ENCODE measurements at regions not wholly inside any gene's neighbourhood (a gene's known extent, or its start where the extent isn't known, plus 50 kb on each side); places are given as distances from the start of the nearest gene placed in this dataset.
"Not testable (repeated sequence)": the region's sequence is repeated elsewhere in the genome, so short reads cannot be mapped to it uniquely, and the experiment has no call there.

GRCh38 chr7:73918926-73919693 lies 58.2 kb downstream of the TMEM270 start:
- no peaks in the 10 kb centered on the region for H3K36me3 ChIP-seq (ENCODE audit: control insufficient read depth in 4 of 4, insufficient read depth in 4 of 4, low read length in 3 of 4)
- H3K4me3 ChIP-seq (ENCODE audit: control insufficient read depth in 1 of 7, extremely low read depth in 1 of 7, insufficient read depth in 4 of 7, low read depth in 2 of 7, low read length in 6 of 7), result no peak overlapping the region
- CTCF ChIA-PET, result interaction anchor here (0.9 to 1.1 kb wide), 2 partner anchors 9 to 48 kb away, joined by 3 read pairs; no protein-coding TSS in a partner anchor
- H3K9me3 ChIP-seq (ENCODE audit: control extremely low read depth in 1 of 5, control insufficient read depth in 4 of 5, insufficient read depth in 2 of 5, low read depth in 1 of 5, low read length in 4 of 5), result no peaks in the 10 kb centered on the region
- no peak overlapping the region for H3K27ac ChIP-seq (ENCODE audit: insufficient read depth in 1 of 2, low read depth in 1 of 2, low read length in 2 of 2, poor library complexity in 1 of 2, severe bottlenecking in 2 of 2)
- DNase-seq, result no peak
- POLR2A ChIA-PET, result no interaction called here
- H3K4me1 ChIP-seq (ENCODE audit: control extremely low read depth in 1 of 4, control insufficient read depth in 4 of 4, insufficient read depth in 4 of 4, low read length in 3 of 4), result no peaks in the 10 kb centered on the region
- 98% methylated on average over 13 of the region's 18 CpGs for WGBS (ENCODE audit: insufficient coverage)
- H3K27me3 ChIP-seq (replicated peaks in 2 of 5; ENCODE audit: control insufficient read depth in 4 of 5, insufficient read depth in 5 of 5, low read length in 4 of 5), result no peaks in the 10 kb centered on the region

GRCh38 chr7:73919694-73920375 lies 58.9 kb downstream of the TMEM270 start:
- POLR2A ChIA-PET, result no interaction called here
- Histone ChIP-seq H3K27ac (ENCODE audit: insufficient read depth in 1 of 2, low read depth in 1 of 2, low read length in 2 of 2, poor library complexity in 1 of 2, severe bottlenecking in 2 of 2) (no peak overlapping the region), H3K4me1 (ENCODE audit: control extremely low read depth in 1 of 4, control insufficient read depth in 4 of 4, insufficient read depth in 4 of 4, low read length in 3 of 4) (no peaks in the 10 kb centered on the region), H3K27me3 (replicated peaks in 2 of 5; ENCODE audit: control insufficient read depth in 4 of 5, insufficient read depth in 5 of 5, low read length in 4 of 5) (no peaks in the 10 kb centered on the region), H3K4me3 (ENCODE audit: control insufficient read depth in 1 of 7, extremely low read depth in 1 of 7, insufficient read depth in 4 of 7, low read depth in 2 of 7, low read length in 6 of 7) (no peak overlapping the region), H3K36me3 (ENCODE audit: control insufficient read depth in 4 of 4, insufficient read depth in 4 of 4, low read length in 3 of 4) (no peaks in the 10 kb centered on the region), H3K9me3 (ENCODE audit: control extremely low read depth in 1 of 5, control insufficient read depth in 4 of 5, insufficient read depth in 2 of 5, low read depth in 1 of 5, low read length in 4 of 5) (no peaks in the 10 kb centered on the region)
- WGBS (ENCODE audit: insufficient coverage), result 100% methylated on average over 3 of the region's 9 CpGs
- DNase-seq, result no peak
- CTCF ChIA-PET, result no interaction called here

DNA sequence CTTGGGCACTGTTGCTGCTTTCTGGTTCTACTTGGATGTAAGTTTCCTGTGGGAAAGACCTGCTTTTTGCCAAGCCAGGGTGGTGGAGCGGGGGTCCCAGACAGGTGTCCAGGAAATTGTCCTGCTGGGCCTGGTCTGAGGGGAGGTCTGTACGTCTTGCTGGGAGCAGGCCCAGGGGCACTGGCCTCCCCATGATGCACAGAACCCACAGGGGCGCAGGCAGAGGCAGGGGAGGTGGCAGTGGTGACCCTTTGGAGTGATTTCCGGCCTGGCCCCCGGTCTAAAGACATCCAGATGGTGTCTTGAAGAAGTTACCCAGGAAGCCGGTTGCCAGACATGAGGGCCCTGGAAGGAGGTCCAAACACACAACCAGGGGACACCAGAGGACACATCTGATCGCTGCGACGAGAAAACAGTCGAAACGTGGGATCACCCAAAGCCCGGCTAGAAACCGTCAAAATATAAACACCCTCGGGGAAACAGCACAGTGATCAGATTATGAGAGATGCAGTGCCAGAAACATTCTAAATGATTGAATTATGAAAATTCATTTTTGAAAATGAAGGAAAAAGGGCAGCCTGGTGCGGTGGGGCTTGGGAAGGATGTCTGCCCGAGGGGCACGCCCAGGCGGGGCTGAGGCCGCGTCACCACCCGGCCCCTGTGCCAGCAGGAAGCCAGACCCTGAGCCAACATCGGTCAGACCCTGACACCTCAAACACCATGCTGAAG lies 59.6 kb downstream of the TMEM270 start:
- H3K27ac ChIP-seq (ENCODE audit: insufficient read depth in 1 of 2, low read depth in 1 of 2, low read length in 2 of 2, poor library complexity in 1 of 2, severe bottlenecking in 2 of 2), result no peak overlapping the region
- DNase-seq, result no peak
- H3K9me3 ChIP-seq (ENCODE audit: control extremely low read depth in 1 of 5, control insufficient read depth in 4 of 5, insufficient read depth in 2 of 5, low read depth in 1 of 5, low read length in 4 of 5), result no peaks in the 10 kb centered on the region
- ChIA-PET CTCF (no interaction called here), POLR2A (no interaction called here)
- WGBS (ENCODE audit: insufficient coverage), result 93% methylated on average over 20 of the region's 22 CpGs
- no peak overlapping the region for H3K4me3 ChIP-seq (ENCODE audit: control insufficient read depth in 1 of 7, extremely low read depth in 1 of 7, insufficient read depth in 4 of 7, low read depth in 2 of 7, low read length in 6 of 7)
- no peaks in the 10 kb centered on the region for H3K27me3 ChIP-seq (replicated peaks in 2 of 5; ENCODE audit: control insufficient read depth in 4 of 5, insufficient read depth in 5 of 5, low read length in 4 of 5)
- no peaks in the 10 kb centered on the region for H3K4me1 ChIP-seq (ENCODE audit: control extremely low read depth in 1 of 4, control insufficient read depth in 4 of 4, insufficient read depth in 4 of 4, low read length in 3 of 4)
- no peaks in the 10 kb centered on the region for H3K36me3 ChIP-seq (ENCODE audit: control insufficient read depth in 4 of 4, insufficient read depth in 4 of 4, low read length in 3 of 4)

GRCh38 chr7:73921623-73922528 lies 60.9 kb downstream of the TMEM270 start:
- Histone ChIP-seq H3K27ac (ENCODE audit: insufficient read depth in 1 of 2, low read depth in 1 of 2, low read length in 2 of 2, poor library complexity in 1 of 2, severe bottlenecking in 2 of 2) (no peak overlapping the region), H3K27me3 (replicated peaks in 2 of 5; ENCODE audit: control insufficient read depth in 4 of 5, insufficient read depth in 5 of 5, low read length in 4 of 5) (no peaks in the 10 kb centered on the region), H3K36me3 (ENCODE audit: control insufficient read depth in 4 of 4, insufficient read depth in 4 of 4, low read length in 3 of 4) (no peaks in the 10 kb centered on the region), H3K4me3 (ENCODE audit: control insufficient read depth in 1 of 7, extremely low read depth in 1 of 7, insufficient read depth in 4 of 7, low read depth in 2 of 7, low read length in 6 of 7) (no peak overlapping the region), H3K4me1 (ENCODE audit: control extremely low read depth in 1 of 4, control insufficient read depth in 4 of 4, insufficient read depth in 4 of 4, low read length in 3 of 4) (no peaks in the 10 kb centered on the region), H3K9me3 (ENCODE audit: control extremely low read depth in 1 of 5, control insufficient read depth in 4 of 5, insufficient read depth in 2 of 5, low read depth in 1 of 5, low read length in 4 of 5) (peaks cover 0 to 6% (median 0%) of the 10 kb centered on the region in 5 experiments)
- CTCF ChIA-PET, result interaction anchor here (0.5 to 0.7 kb wide), 2 partner anchors 77 to 97 kb away, joined by 3 to 4 read pairs; no protein-coding TSS in a partner anchor
- no peak for DNase-seq
- 94% methylated on average over 11 of the region's 15 CpGs for WGBS (ENCODE audit: insufficient coverage)
- POLR2A ChIA-PET, result interaction anchor here (0.6 kb wide), 1 partner anchor 59 kb away, joined by 5 read pairs; no protein-coding TSS in a partner anchor

DNA sequence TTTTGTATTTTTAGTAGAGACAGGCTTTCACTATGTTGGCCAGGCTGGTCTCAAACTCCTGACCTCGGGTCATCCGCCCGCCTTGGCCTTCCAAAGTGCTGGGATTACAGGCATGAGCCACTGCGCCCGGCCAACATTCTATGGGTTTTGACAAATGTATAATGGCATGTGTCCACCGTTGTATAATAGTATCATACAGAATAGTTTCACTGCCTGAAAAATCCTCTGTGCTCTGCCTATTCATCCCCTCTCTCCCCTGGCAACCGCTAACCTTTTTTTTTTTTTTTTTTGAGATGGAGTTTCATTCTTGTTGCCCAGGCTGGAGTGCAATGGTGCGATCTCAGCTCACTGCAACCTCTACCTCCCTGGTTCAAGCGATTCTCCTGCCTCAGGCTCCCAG lies 67.7 kb downstream of the TMEM270 start:
- H3K4me3 ChIP-seq (ENCODE audit: control insufficient read depth in 1 of 7, extremely low read depth in 1 of 7, insufficient read depth in 4 of 7, low read depth in 2 of 7, low read length in 6 of 7); H3K4me1 ChIP-seq (ENCODE audit: control extremely low read depth in 1 of 4, control insufficient read depth in 4 of 4, insufficient read depth in 4 of 4, low read length in 3 of 4); H3K36me3 ChIP-seq (ENCODE audit: control insufficient read depth in 4 of 4, insufficient read depth in 4 of 4, low read length in 3 of 4); H3K9me3 ChIP-seq (ENCODE audit: control extremely low read depth in 1 of 5, control insufficient read depth in 4 of 5, insufficient read depth in 2 of 5, low read depth in 1 of 5, low read length in 4 of 5); H3K27me3 ChIP-seq (replicated peaks in 2 of 5; ENCODE audit: control insufficient read depth in 4 of 5, insufficient read depth in 5 of 5, low read length in 4 of 5); H3K27ac ChIP-seq (ENCODE audit: insufficient read depth in 1 of 2, low read depth in 1 of 2, low read length in 2 of 2, poor library complexity in 1 of 2, severe bottlenecking in 2 of 2); DNase-seq; CTCF ChIA-PET; POLR2A ChIA-PET: not testable (repeated sequence)
- 98% methylated on average over 5 of the region's 9 CpGs for WGBS (ENCODE audit: insufficient coverage)

- Histone ChIP-seq H3K36me3 (ENCODE audit: control insufficient read depth in 4 of 4, insufficient read depth in 4 of 4, low read length in 3 of 4) (no peaks in the 10 kb centered on the region), H3K4me1 (ENCODE audit: control extremely low read depth in 1 of 4, control insufficient read depth in 4 of 4, insufficient read depth in 4 of 4, low read length in 3 of 4) (peaks cover 0 to 3% (median 0%) of the 10 kb centered on the region in 4 experiments), H3K27ac (ENCODE audit: insufficient read depth in 1 of 2, low read depth in 1 of 2, low read length in 2 of 2, poor library complexity in 1 of 2, severe bottlenecking in 2 of 2) (no peak overlapping the region), H3K27me3 (replicated peaks in 2 of 5; ENCODE audit: control insufficient read depth in 4 of 5, insufficient read depth in 5 of 5, low read length in 4 of 5) (no peaks in the 10 kb centered on the region), H3K4me3 (ENCODE audit: control insufficient read depth in 1 of 7, extremely low read depth in 1 of 7, insufficient read depth in 4 of 7, low read depth in 2 of 7, low read length in 6 of 7) (no peak overlapping the region), H3K9me3 (ENCODE audit: control extremely low read depth in 1 of 5, control insufficient read depth in 4 of 5, insufficient read depth in 2 of 5, low read depth in 1 of 5, low read length in 4 of 5) (peaks cover 0 to 4% (median 0%) of the 10 kb centered on the region in 5 experiments)
- ChIA-PET CTCF (interaction anchor here (1.0 kb wide), 1 partner anchor 21 kb away, joined by 3 read pairs; no protein-coding TSS in a partner anchor), POLR2A (no interaction called here)
- no peak for DNase-seq
- WGBS (ENCODE audit: insufficient coverage), result no CpG with 5 or more reads among the region's 5 CpGs
These were observed 70.5 kb downstream of the TMEM270 start for GRCh38 chr7:73931502-73931901.

All from common myeloid progenitor, CD34-positive (primary cell).